HAP-1 (cell line): ENCODE measurements at regions not wholly inside any gene's neighbourhood (a gene's known extent, or its start where the extent isn't known, plus 50 kb on each side); places are given as distances from the start of the nearest gene placed in this dataset.

Experiments used
- DNase-seq, 2 experiments: peaks; one replicate each; pipeline ENCODE4 v3.0.0-alpha.2; 2016 to 2020; ENCODE audit warnings: low spot score in 2 of 2
- H3K27me3 ChIP-seq: fragments of 250-450 bp; sonication (Bioruptor Pico); 2 replicates; pipeline ENCODE4 v1.5.1; 2020; ENCODE audit warnings: low read depth, mild to moderate bottlenecking, moderate library complexity
- H3K36me3 ChIP-seq: fragments of 250-450 bp; sonication (Bioruptor Pico); replicated peaks from 2 replicates; pipeline ENCODE4 v1.5.1; 2020; ENCODE audit warnings: mild to moderate bottlenecking
- H3K4me1 ChIP-seq: fragments of 250-450 bp; sonication (Bioruptor Pico); 2 replicates; pipeline ENCODE4 v1.5.1; 2020; ENCODE audit warnings: mild to moderate bottlenecking
- H3K4me3 ChIP-seq: fragments of 250-450 bp; sonication (Bioruptor Pico); 2 replicates; pipeline ENCODE4 v1.5.1; 2020; ENCODE audit warnings: mild to moderate bottlenecking, moderate library complexity
- H3K9me3 ChIP-seq: fragments of 250-450 bp; sonication (Bioruptor Pico); 2 replicates; pipeline ENCODE4 v1.5.1; 2020; ENCODE audit warnings: mild to moderate bottlenecking, moderate library complexity
- in situ Hi-C: fragments of 300-500 bp; cut with MboI; formaldehyde crosslinking; loops from 3 replicates; pipeline ENCODE4 v1.14.3; 2020; ENCODE audit warnings: low sequenced_read_pairs, inconsistent platforms, mixed read lengths

- H3K27me3 ChIP-seq = no peaks in the 10 kb centered on the region
- in situ Hi-C loops = no loop called here
These were observed 728.3 kb downstream of the GBE1 start for GRCh38 chr3:81033185-81033584.

GRCh38 chr3:81029861-81030260, 731.6 kb downstream of the GBE1 start:
- Histone ChIP-seq H3K4me3 (no peak overlapping the region), H3K4me1 (no peaks in the 10 kb centered on the region), H3K9me3 (no peaks in the 10 kb centered on the region), H3K36me3 (no peaks in the 10 kb centered on the region), H3K27me3 (no peaks in the 10 kb centered on the region)
- in situ Hi-C loops = no loop called here
- no peak for DNase-seq

More at GRCh38 chr3:81033185-81033584, 728.3 kb downstream of the GBE1 start:
- Histone ChIP-seq H3K4me3 (no peak overlapping the region), H3K4me1 (no peaks in the 10 kb centered on the region), H3K9me3 (no peaks in the 10 kb centered on the region), H3K36me3 (no peaks in the 10 kb centered on the region)
- DNase-seq = no peak

- Histone ChIP-seq H3K4me3 (no peak overlapping the region), H3K4me1 (no peaks in the 10 kb centered on the region), H3K9me3 (no peaks in the 10 kb centered on the region), H3K36me3 (no peaks in the 10 kb centered on the region), H3K27me3 (no peaks in the 10 kb centered on the region)
- in situ Hi-C loops = no loop called here
- DNase-seq = no peak
These were observed 734.1 kb downstream of the GBE1 start for GRCh38 chr3:81027344-81027743.

- no peaks in the 10 kb centered on the region for H3K27me3 ChIP-seq
- no peaks in the 10 kb centered on the region for H3K4me1 ChIP-seq
- no peak overlapping the region for H3K4me3 ChIP-seq
- H3K9me3 ChIP-seq = no peaks in the 10 kb centered on the region
- in situ Hi-C loops = no loop called here
- H3K36me3 ChIP-seq = no peaks in the 10 kb centered on the region
- no peak for DNase-seq
These were observed 736.9 kb downstream of the GBE1 start for GRCh38 chr3:81024560-81024959.

GRCh38 chr3:81022339-81022738, 739.1 kb downstream of the GBE1 start:
- in situ Hi-C loops = no loop called here

GRCh38 chr3:81013360-81013759, 748.1 kb downstream of the GBE1 start:
- Histone ChIP-seq H3K27me3 (no peaks in the 10 kb centered on the region), H3K9me3 (no peaks in the 10 kb centered on the region), H3K36me3 (no peaks in the 10 kb centered on the region), H3K4me1 (no peaks in the 10 kb centered on the region), H3K4me3 (no peak overlapping the region)
- in situ Hi-C loops = no loop called here
- DNase-seq = no peak

More at GRCh38 chr3:81022339-81022738, 739.1 kb downstream of the GBE1 start:
- Histone ChIP-seq H3K4me3 (no peak overlapping the region), H3K4me1 (no peaks in the 10 kb centered on the region), H3K9me3 (no peaks in the 10 kb centered on the region), H3K27me3 (no peaks in the 10 kb centered on the region), H3K36me3 (no peaks in the 10 kb centered on the region)
- DNase-seq = no peak

- no peaks in the 10 kb centered on the region for H3K27me3 ChIP-seq
- no peaks in the 10 kb centered on the region for H3K9me3 ChIP-seq
- no peak overlapping the region for H3K4me3 ChIP-seq
- no peaks in the 10 kb centered on the region for H3K4me1 ChIP-seq
- in situ Hi-C loops = no loop called here
- no peak for DNase-seq
- H3K36me3 ChIP-seq = no peaks in the 10 kb centered on the region
These were observed 755.5 kb downstream of the GBE1 start for GRCh38 chr3:81005992-81006391.

- Histone ChIP-seq H3K36me3 (no peaks in the 10 kb centered on the region), H3K4me3 (no peak overlapping the region), H3K9me3 (no peaks in the 10 kb centered on the region), H3K4me1 (no peaks in the 10 kb centered on the region), H3K27me3 (no peaks in the 10 kb centered on the region)
- no peak for DNase-seq
- in situ Hi-C loops = no loop called here
These were observed 757.6 kb downstream of the GBE1 start for GRCh38 chr3:81003817-81004216.

GRCh38 chr3:81003008-81003645, 758.3 kb downstream of the GBE1 start:
- no peaks in the 10 kb centered on the region for H3K9me3 ChIP-seq
- H3K36me3 ChIP-seq = no peaks in the 10 kb centered on the region
- H3K4me3 ChIP-seq = no peak overlapping the region
- in situ Hi-C loops = no loop called here
- no peak for DNase-seq
- H3K4me1 ChIP-seq = no peaks in the 10 kb centered on the region
- no peaks in the 10 kb centered on the region for H3K27me3 ChIP-seq

GRCh38 chr3:80999481-80999880, 762.0 kb downstream of the GBE1 start:
- H3K27me3 ChIP-seq = no peaks in the 10 kb centered on the region

GRCh38 chr3:80998022-80998421, 763.4 kb downstream of the GBE1 start:
- Histone ChIP-seq H3K27me3 (no peaks in the 10 kb centered on the region), H3K36me3 (no peaks in the 10 kb centered on the region)
- in situ Hi-C loops = no loop called here

More at GRCh38 chr3:80999481-80999880, 762.0 kb downstream of the GBE1 start:
- in situ Hi-C loops = no loop called here
- no peaks in the 10 kb centered on the region for H3K36me3 ChIP-seq
- H3K9me3 ChIP-seq = no peaks in the 10 kb centered on the region
- DNase-seq = no peak
- H3K4me3 ChIP-seq = no peak overlapping the region
- H3K4me1 ChIP-seq = no peaks in the 10 kb centered on the region

GRCh38 chr3:80997622-80998021, 763.8 kb downstream of the GBE1 start:
- no peak for DNase-seq
- in situ Hi-C loops = no loop called here
- H3K4me1 ChIP-seq = no peaks in the 10 kb centered on the region

More at GRCh38 chr3:80998022-80998421, 763.4 kb downstream of the GBE1 start:
- Histone ChIP-seq H3K4me1 (no peaks in the 10 kb centered on the region), H3K4me3 (no peak overlapping the region), H3K9me3 (no peaks in the 10 kb centered on the region)
- no peak for DNase-seq

GRCh38 chr3:80994767-80995166, 766.7 kb downstream of the GBE1 start:
- H3K4me3 ChIP-seq = no peak overlapping the region
- no peak for DNase-seq
- H3K9me3 ChIP-seq = no peaks in the 10 kb centered on the region
- no peaks in the 10 kb centered on the region for H3K27me3 ChIP-seq
- in situ Hi-C loops = no loop called here
- H3K4me1 ChIP-seq = no peaks in the 10 kb centered on the region
- H3K36me3 ChIP-seq = no peaks in the 10 kb centered on the region

More at GRCh38 chr3:80997622-80998021, 763.8 kb downstream of the GBE1 start:
- Histone ChIP-seq H3K4me3 (no peak overlapping the region), H3K36me3 (no peaks in the 10 kb centered on the region), H3K27me3 (no peaks in the 10 kb centered on the region), H3K9me3 (no peaks in the 10 kb centered on the region)

- no peaks in the 10 kb centered on the region for H3K36me3 ChIP-seq
- no peaks in the 10 kb centered on the region for H3K4me1 ChIP-seq
- H3K4me3 ChIP-seq = no peak overlapping the region
- H3K9me3 ChIP-seq = no peaks in the 10 kb centered on the region
- DNase-seq = no peak
- in situ Hi-C loops = no loop called here
- H3K27me3 ChIP-seq = no peaks in the 10 kb centered on the region
These were observed 767.3 kb downstream of the GBE1 start for GRCh38 chr3:80994085-80994665.
